ENCODE measurements at regions not wholly inside any gene's neighbourhood (a gene's known extent, or its start where the extent isn't known, plus 50 kb on each side); places are given as distances from the start of the nearest gene placed in this dataset.

- no peak for ATAC-seq
- TF ChIP-seq TCF4 (CRISPR knock-in tag; IDR thresholded peaks at IDR 0.05; ENCODE audit: borderline replicate concordance): no peak
- TF ChIP-seq, protein P1, sequence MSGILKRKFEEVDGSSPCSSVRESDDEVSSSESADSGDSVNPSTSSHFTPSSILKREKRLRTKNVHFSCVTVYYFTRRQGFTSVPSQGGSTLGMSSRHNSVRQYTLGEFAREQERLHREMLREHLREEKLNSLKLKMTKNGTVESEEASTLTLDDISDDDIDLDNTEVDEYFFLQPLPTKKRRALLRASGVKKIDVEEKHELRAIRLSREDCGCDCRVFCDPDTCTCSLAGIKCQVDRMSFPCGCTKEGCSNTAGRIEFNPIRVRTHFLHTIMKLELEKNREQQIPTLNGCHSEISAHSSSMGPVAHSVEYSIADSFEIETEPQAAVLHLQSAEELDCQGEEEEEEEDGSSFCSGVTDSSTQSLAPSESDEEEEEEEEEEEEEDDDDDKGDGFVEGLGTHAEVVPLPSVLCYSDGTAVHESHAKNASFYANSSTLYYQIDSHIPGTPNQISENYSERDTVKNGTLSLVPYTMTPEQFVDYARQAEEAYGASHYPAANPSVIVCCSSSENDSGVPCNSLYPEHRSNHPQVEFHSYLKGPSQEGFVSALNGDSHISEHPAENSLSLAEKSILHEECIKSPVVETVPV (CRISPR knock-in tag; IDR thresholded peaks at IDR 0.05): no peak
- TF ChIP-seq, protein P2, sequence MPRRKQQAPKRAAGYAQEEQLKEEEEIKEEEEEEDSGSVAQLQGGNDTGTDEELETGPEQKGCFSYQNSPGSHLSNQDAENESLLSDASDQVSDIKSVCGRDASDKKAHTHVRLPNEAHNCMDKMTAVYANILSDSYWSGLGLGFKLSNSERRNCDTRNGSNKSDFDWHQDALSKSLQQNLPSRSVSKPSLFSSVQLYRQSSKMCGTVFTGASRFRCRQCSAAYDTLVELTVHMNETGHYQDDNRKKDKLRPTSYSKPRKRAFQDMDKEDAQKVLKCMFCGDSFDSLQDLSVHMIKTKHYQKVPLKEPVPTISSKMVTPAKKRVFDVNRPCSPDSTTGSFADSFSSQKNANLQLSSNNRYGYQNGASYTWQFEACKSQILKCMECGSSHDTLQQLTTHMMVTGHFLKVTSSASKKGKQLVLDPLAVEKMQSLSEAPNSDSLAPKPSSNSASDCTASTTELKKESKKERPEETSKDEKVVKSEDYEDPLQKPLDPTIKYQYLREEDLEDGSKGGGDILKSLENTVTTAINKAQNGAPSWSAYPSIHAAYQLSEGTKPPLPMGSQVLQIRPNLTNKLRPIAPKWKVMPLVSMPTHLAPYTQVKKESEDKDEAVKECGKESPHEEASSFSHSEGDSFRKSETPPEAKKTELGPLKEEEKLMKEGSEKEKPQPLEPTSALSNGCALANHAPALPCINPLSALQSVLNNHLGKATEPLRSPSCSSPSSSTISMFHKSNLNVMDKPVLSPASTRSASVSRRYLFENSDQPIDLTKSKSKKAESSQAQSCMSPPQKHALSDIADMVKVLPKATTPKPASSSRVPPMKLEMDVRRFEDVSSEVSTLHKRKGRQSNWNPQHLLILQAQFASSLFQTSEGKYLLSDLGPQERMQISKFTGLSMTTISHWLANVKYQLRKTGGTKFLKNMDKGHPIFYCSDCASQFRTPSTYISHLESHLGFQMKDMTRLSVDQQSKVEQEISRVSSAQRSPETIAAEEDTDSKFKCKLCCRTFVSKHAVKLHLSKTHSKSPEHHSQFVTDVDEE (CRISPR knock-in tag; IDR thresholded peaks at IDR 0.05): no peak
- no peak for TF ChIP-seq CSDC2 (CRISPR knock-in tag; IDR thresholded peaks at IDR 0.05)
- no peak for TF ChIP-seq ZFP30 (CRISPR knock-in tag; IDR thresholded peaks at IDR 0.05)
- no peak for TF ChIP-seq ESRRG (CRISPR knock-in tag; IDR thresholded peaks at IDR 0.05)
- no peak for TF ChIP-seq ZNF565 (CRISPR knock-in tag; conservative IDR thresholded peaks at IDR 0.05; ENCODE audit: low read depth)
- no peak for TF ChIP-seq ZNF70 (CRISPR knock-in tag; IDR thresholded peaks at IDR 0.05)
- no peak for TF ChIP-seq PPARA (CRISPR knock-in tag; IDR thresholded peaks at IDR 0.05; ENCODE audit: borderline replicate concordance)
- TF ChIP-seq POU6F1 (CRISPR knock-in tag; IDR thresholded peaks at IDR 0.05; ENCODE audit: borderline replicate concordance, low read depth): no peak
- TF ChIP-seq ARNTL (CRISPR knock-in tag; IDR thresholded peaks at IDR 0.05; ENCODE audit: borderline replicate concordance, low read depth): no peak
- TF ChIP-seq SNAI2 (CRISPR knock-in tag; IDR thresholded peaks at IDR 0.05): no peak
- no peak for TF ChIP-seq ZC3H10 (CRISPR knock-in tag; IDR thresholded peaks at IDR 0.05)
- TF ChIP-seq OSR1 (CRISPR knock-in tag; IDR thresholded peaks at IDR 0.05): no peak
- no peak for TF ChIP-seq ISL1 (CRISPR knock-in tag; IDR thresholded peaks at IDR 0.05)
- TF ChIP-seq CREB5 (CRISPR knock-in tag; IDR thresholded peaks at IDR 0.05; ENCODE audit: low read depth): no peak
- TF ChIP-seq TOX (CRISPR knock-in tag; IDR thresholded peaks at IDR 0.05; ENCODE audit: borderline replicate concordance): no peak
Observed at GRCh38 chr4:87746001-87746400, 53.4 kb upstream of the IBSP start.
